ENCODE measurements at regions not wholly inside any gene's neighbourhood (a gene's known extent, or its start where the extent isn't known, plus 50 kb on each side); places are given as distances from the start of the nearest gene placed in this dataset.

DNA sequence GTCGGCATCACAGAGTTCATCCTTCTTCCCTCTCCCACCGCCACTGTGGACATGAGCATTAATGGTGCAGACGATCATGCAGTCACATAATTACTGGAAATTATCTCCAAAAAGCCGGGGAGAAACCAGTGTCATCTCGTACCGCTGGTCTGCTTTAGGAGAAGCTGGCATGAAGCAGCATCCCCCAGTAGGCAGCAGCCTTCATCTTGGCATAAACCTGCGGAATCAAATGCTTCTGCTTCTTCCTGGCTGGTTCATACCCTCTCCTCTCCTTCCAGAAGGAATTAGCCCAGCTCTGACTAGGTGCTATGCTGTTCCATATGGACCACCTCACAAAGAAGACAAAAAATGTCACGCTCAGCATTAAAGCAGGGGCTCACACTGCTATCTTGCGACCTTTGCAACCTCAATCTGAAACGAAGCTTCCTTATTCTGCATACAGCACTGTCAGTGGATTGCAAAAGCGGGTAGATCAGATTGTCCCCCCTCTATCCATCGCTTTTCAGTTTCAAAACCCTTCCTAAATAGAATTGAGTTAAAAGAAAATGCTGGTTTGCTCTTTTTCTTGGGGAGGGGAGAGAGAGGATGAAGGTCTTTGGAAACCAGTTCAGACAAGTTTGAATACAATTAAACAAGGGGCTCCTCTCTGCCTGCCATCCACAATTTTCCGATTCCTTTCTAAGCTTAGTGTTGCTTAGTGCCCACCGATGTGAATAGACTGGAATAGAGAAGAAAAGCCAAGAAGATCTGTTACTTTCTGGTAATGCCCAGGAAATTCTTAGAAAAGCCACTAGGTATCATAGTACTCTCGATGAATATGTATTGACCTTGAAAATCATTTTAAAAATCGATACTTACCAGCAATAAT lies 212.1 kb upstream of the ZNF521 start:
- H4K20me1 ChIP-seq (ENCODE audit: control insufficient read depth, extremely low read depth, insufficient read depth, low read length) = no peaks in the 10 kb centered on the region
- no peaks in the 10 kb centered on the region for H3K9me3 ChIP-seq (ENCODE audit: control insufficient read depth, low read depth, low read length)
- TF ChIP-seq, protein P1, sequence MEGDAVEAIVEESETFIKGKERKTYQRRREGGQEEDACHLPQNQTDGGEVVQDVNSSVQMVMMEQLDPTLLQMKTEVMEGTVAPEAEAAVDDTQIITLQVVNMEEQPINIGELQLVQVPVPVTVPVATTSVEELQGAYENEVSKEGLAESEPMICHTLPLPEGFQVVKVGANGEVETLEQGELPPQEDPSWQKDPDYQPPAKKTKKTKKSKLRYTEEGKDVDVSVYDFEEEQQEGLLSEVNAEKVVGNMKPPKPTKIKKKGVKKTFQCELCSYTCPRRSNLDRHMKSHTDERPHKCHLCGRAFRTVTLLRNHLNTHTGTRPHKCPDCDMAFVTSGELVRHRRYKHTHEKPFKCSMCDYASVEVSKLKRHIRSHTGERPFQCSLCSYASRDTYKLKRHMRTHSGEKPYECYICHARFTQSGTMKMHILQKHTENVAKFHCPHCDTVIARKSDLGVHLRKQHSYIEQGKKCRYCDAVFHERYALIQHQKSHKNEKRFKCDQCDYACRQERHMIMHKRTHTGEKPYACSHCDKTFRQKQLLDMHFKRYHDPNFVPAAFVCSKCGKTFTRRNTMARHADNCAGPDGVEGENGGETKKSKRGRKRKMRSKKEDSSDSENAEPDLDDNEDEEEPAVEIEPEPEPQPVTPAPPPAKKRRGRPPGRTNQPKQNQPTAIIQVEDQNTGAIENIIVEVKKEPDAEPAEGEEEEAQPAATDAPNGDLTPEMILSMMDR (optimal IDR thresholded peaks at IDR 0.05 in 1 of 3, IDR thresholded peaks at IDR 0.05 in 1 of 3, conservative IDR thresholded peaks at IDR 0.05 in 1 of 3; ENCODE audit: extremely low read depth in 1 of 3, insufficient read depth in 2 of 3, low read length in 3 of 3) = no peak
- no peak overlapping the region for H3K9ac ChIP-seq (ENCODE audit: control insufficient read depth, extremely low read depth, insufficient read depth, low read length)
- H3K79me2 ChIP-seq (ENCODE audit: control insufficient read depth, insufficient read depth, low read length) = no peaks in the 10 kb centered on the region
- H3K36me3 ChIP-seq (ENCODE audit: control insufficient read depth in 2 of 2, extremely low read depth in 1 of 2, insufficient read depth in 2 of 2, low read length in 2 of 2) = no peaks in the 10 kb centered on the region
- no peak overlapping the region for H3K4me3 ChIP-seq (ENCODE audit: control insufficient read depth in 2 of 3, extremely low read depth in 1 of 3, insufficient read depth in 2 of 3, low read depth in 1 of 3, low read length in 3 of 3)
- no peaks in the 10 kb centered on the region for H3K4me1 ChIP-seq (ENCODE audit: control insufficient read depth, extremely low read depth, insufficient read depth, low read length)
- no peak for DNase-seq (ENCODE audit: low read depth, low spot score)
- H3K27me3 ChIP-seq (ENCODE audit: control insufficient read depth, extremely low read depth, insufficient read depth, low read length) = no peaks in the 10 kb centered on the region
- FAIRE-seq = no peak
- no peak overlapping the region for H3K4me2 ChIP-seq (ENCODE audit: control insufficient read depth, extremely low read depth, insufficient read depth, low read depth, low read length)
- H3K27ac ChIP-seq (ENCODE audit: control insufficient read depth, insufficient read depth, low read length) = no peak overlapping the region
- no peak overlapping the region for H2AFZ ChIP-seq (ENCODE audit: control insufficient read depth, low read length)
- no peaks in the 10 kb centered on the region for H3K9me1 ChIP-seq (ENCODE audit: control insufficient read depth, extremely low read depth, insufficient read depth, low read length)
- dilution Hi-C loops (cut with MboI; ENCODE audit: extremely low pct_ligation_motif_present, low sequenced_read_pairs) = no loop called here

DNA sequence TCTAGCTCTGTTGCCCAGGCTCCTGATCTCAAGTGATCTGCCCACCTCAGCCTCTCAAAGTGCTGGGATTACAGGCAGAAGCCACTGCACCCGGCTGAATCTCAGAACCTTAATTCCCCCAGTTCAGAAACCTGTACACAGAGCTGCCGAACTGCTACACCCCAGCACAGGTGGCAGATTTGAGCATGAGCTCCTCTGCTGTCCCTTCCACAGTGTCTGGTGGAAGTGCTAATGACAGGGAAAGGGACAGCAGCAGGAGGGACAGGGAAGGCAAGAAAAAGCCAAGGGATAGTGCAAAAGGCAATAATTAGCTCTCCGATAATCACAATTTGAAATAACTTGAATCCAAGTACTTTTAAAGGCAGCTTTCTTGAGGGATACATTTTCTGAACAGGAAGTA lies 211.4 kb upstream of the ZNF521 start:
- TF ChIP-seq EZH2 (IDR thresholded peaks at IDR 0.05; ENCODE audit: low read length) = no peak
- TF ChIP-seq, protein P1 (optimal IDR thresholded peaks at IDR 0.05 in 1 of 3, IDR thresholded peaks at IDR 0.05 in 1 of 3, conservative IDR thresholded peaks at IDR 0.05 in 1 of 3; ENCODE audit: extremely low read depth in 1 of 3, insufficient read depth in 2 of 3, low read length in 3 of 3) = no peak
- H3K4me2 ChIP-seq (ENCODE audit: control insufficient read depth, extremely low read depth, insufficient read depth, low read depth, low read length) = no peak overlapping the region

More for the DNA sequence above, 211.4 kb upstream of the ZNF521 start:
- FAIRE-seq (no peak), DNase-seq (ENCODE audit: low read depth, low spot score) (no peak)
- H3K4me1 ChIP-seq (ENCODE audit: control insufficient read depth, extremely low read depth, insufficient read depth, low read length) = no peaks in the 10 kb centered on the region
- H3K79me2 ChIP-seq (ENCODE audit: control insufficient read depth, insufficient read depth, low read length) = no peaks in the 10 kb centered on the region
- no peaks in the 10 kb centered on the region for H4K20me1 ChIP-seq (ENCODE audit: control insufficient read depth, extremely low read depth, insufficient read depth, low read length)
- H3K9me1 ChIP-seq (ENCODE audit: control insufficient read depth, extremely low read depth, insufficient read depth, low read length) = no peaks in the 10 kb centered on the region
- no peaks in the 10 kb centered on the region for H3K27me3 ChIP-seq (ENCODE audit: control insufficient read depth, extremely low read depth, insufficient read depth, low read length)
- H3K9ac ChIP-seq (ENCODE audit: control insufficient read depth, extremely low read depth, insufficient read depth, low read length) = no peak overlapping the region
- no peak overlapping the region for H3K27ac ChIP-seq (ENCODE audit: control insufficient read depth, insufficient read depth, low read length)
- H2AFZ ChIP-seq (ENCODE audit: control insufficient read depth, low read length) = no peak overlapping the region
- no peak overlapping the region for H3K4me3 ChIP-seq (ENCODE audit: control insufficient read depth in 2 of 3, extremely low read depth in 1 of 3, insufficient read depth in 2 of 3, low read depth in 1 of 3, low read length in 3 of 3)
- H3K36me3 ChIP-seq (ENCODE audit: control insufficient read depth in 2 of 2, extremely low read depth in 1 of 2, insufficient read depth in 2 of 2, low read length in 2 of 2) = no peaks in the 10 kb centered on the region
- no peaks in the 10 kb centered on the region for H3K9me3 ChIP-seq (ENCODE audit: control insufficient read depth, low read depth, low read length)
- dilution Hi-C loops (cut with MboI; ENCODE audit: extremely low pct_ligation_motif_present, low sequenced_read_pairs) = no loop called here

Data from keratinocyte (primary cell).